SH-SY5Y (cell line): ENCODE measurements at regions not wholly inside any gene's neighbourhood (a gene's known extent, or its start where the extent isn't known, plus 50 kb on each side); places are given as distances from the start of the nearest gene placed in this dataset.

ENCODE experiments used
- GATA2 ChIP-seq: IDR thresholded peaks from 2 replicates; pipeline ENCODE4 v1.6.1; 2011; ENCODE audit warnings: mild to moderate bottlenecking, low read depth, low read length
- GATA3 ChIP-seq: IDR thresholded peaks from 2 replicates; pipeline ENCODE4 v1.6.1; 2011; ENCODE audit warnings: low read depth, mild to moderate bottlenecking, low read length, moderate library complexity

- no peak for TF ChIP-seq GATA3
- no peak for TF ChIP-seq GATA2
These were observed 178.6 kb downstream of the FGF18 start for GRCh38 chr5:171597946-171598640.
